ENCODE measurements at regions not wholly inside any gene's neighbourhood (a gene's known extent, or its start where the extent isn't known, plus 50 kb on each side); places are given as distances from the start of the nearest gene placed in this dataset.

DNA sequence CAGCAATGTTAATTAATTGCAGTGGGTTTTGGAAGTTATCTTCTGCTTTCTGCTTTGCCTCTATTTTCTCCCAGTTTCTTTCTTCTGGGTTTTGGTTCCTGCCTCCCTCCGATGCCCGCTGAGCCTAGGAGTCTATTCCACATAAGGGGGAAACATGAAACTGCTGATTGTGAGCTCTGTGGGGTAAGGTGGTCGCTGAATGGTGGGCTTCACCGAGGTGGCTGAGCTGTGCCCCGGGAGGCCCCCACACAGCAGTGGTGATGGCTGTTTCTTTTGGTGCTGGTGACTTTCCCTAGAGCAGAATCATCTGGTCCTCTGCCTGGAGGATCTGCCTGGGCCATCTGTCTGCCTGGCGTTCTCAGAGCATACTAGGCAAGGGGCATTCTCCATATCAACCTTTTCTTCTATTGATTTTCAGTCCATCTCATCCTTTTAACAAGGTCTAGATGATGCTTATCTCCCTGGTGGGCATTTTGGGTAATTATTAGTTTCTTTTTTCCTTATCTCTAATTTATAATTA lies 68.8 kb upstream of the ATP2B2 start:
- TF ChIP-seq, protein P1, sequence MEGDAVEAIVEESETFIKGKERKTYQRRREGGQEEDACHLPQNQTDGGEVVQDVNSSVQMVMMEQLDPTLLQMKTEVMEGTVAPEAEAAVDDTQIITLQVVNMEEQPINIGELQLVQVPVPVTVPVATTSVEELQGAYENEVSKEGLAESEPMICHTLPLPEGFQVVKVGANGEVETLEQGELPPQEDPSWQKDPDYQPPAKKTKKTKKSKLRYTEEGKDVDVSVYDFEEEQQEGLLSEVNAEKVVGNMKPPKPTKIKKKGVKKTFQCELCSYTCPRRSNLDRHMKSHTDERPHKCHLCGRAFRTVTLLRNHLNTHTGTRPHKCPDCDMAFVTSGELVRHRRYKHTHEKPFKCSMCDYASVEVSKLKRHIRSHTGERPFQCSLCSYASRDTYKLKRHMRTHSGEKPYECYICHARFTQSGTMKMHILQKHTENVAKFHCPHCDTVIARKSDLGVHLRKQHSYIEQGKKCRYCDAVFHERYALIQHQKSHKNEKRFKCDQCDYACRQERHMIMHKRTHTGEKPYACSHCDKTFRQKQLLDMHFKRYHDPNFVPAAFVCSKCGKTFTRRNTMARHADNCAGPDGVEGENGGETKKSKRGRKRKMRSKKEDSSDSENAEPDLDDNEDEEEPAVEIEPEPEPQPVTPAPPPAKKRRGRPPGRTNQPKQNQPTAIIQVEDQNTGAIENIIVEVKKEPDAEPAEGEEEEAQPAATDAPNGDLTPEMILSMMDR (IDR thresholded peaks at IDR 0.05) = no peak
- TF ChIP-seq EZH2 (IDR thresholded peaks at IDR 0.05) = no peak
